Epithelial cell of proximal tubule (primary cell): ENCODE measurements at regions not wholly inside any gene's neighbourhood (a gene's known extent, or its start where the extent isn't known, plus 50 kb on each side); places are given as distances from the start of the nearest gene placed in this dataset.
A peak's percentile ranks its signal among the peaks of the same experiment; 100 is the strongest.

Experiments used
- DNase-seq: peaks from one replicate; pipeline ENCODE4 v3.0.0-alpha.2; 2011; ENCODE audit warnings: low read depth
- H3K4me3 ChIP-seq: 2 replicates; pipeline ENCODE4 v1.5.1; 2011; ENCODE audit warnings: low read depth, mild to moderate bottlenecking, low read length
- CTCF ChIP-seq: conservative IDR thresholded peaks from 2 replicates; pipeline ENCODE4 v1.5.1; 2012; ENCODE audit warnings: low read depth, mild to moderate bottlenecking, low read length

- DNase-seq: no peak
- TF ChIP-seq CTCF: no peak
- H3K4me3 ChIP-seq: no peak overlapping the region
These were observed 79.0 kb downstream of the ARL6IP4 start for GRCh38 chr12:123059500-123059899.

- TF ChIP-seq CTCF: no peak
- H3K4me3 ChIP-seq: no peak overlapping the region
- DNase-seq: no peak
These were observed 78.5 kb downstream of the ARL6IP4 start for GRCh38 chr12:123058980-123059379.

GRCh38 chr12:123058481-123058880, 78.0 kb downstream of the ARL6IP4 start:
- no peak for TF ChIP-seq CTCF
- no peak overlapping the region for H3K4me3 ChIP-seq
- no peak for DNase-seq

GRCh38 chr12:123057513-123058265, 77.2 kb downstream of the ARL6IP4 start:
- DNase-seq: no peak
- no peak overlapping the region for H3K4me3 ChIP-seq
- no peak for TF ChIP-seq CTCF

- no peak for TF ChIP-seq CTCF
- DNase-seq: no peak
- no peak overlapping the region for H3K4me3 ChIP-seq
These were observed 76.2 kb downstream of the ARL6IP4 start for GRCh38 chr12:123056709-123057108.

- DNase-seq: peak; percentile 20
- TF ChIP-seq CTCF: no peak
- no peak overlapping the region for H3K4me3 ChIP-seq
These were observed 75.6 kb downstream of the ARL6IP4 start for GRCh38 chr12:123056053-123056452.

- no peak for DNase-seq
- TF ChIP-seq CTCF: no peak
- H3K4me3 ChIP-seq: no peak overlapping the region
These were observed 74.8 kb downstream of the ARL6IP4 start for GRCh38 chr12:123055281-123055766.
